Karpas-422 (cell line): ENCODE measurements at regions not wholly inside any gene's neighbourhood (a gene's known extent, or its start where the extent isn't known, plus 50 kb on each side); places are given as distances from the start of the nearest gene placed in this dataset.

Source experiments
- DNase-seq: peaks from one replicate; pipeline ENCODE4 v3.0.0-alpha.2; 2015
- H2AFZ ChIP-seq: fragments of 200-600 bp; sonication (generic); 2 replicates; pipeline ENCODE4 v1.6.1; 2014; ENCODE audit warnings: antibody characterized with exemption, low read length, mixed read lengths
- H3K27ac ChIP-seq: fragments of 200-600 bp; sonication (generic); 2 replicates; pipeline ENCODE4 v1.5.1; 2014; ENCODE audit warnings: mild to moderate bottlenecking, low read length, moderate library complexity
- H3K27me3 ChIP-seq: fragments of 200-600 bp; sonication (generic); 2 replicates; pipeline ENCODE4 v1.6.1; 2014; ENCODE audit warnings: low read length, mixed read lengths
- H3K36me3 ChIP-seq: fragments of 200-600 bp; sonication (generic); 2 replicates; pipeline ENCODE4 v1.6.1; 2014; ENCODE audit warnings: low read length, mixed read lengths; ENCODE audit not compliant: insufficient read depth
- H3K4me1 ChIP-seq: fragments of 200-600 bp; sonication (generic); 2 replicates; pipeline ENCODE4 v1.6.1; 2014; ENCODE audit warnings: mild to moderate bottlenecking, low read length, mixed read lengths
- H3K4me2 ChIP-seq: fragments of 200-600 bp; sonication (generic); 2 replicates; pipeline ENCODE4 v1.6.1; 2014; ENCODE audit warnings: low read length, low read depth, mild to moderate bottlenecking; ENCODE audit not compliant: poor library complexity, severe bottlenecking
- H3K4me3 ChIP-seq: fragments of 200-600 bp; sonication (generic); 2 replicates; pipeline ENCODE4 v1.5.1; 2014; ENCODE audit warnings: mild to moderate bottlenecking, antibody characterized with exemption, low read length, mixed read lengths
- H3K79me2 ChIP-seq: fragments of 200-600 bp; sonication (generic); 2 replicates; pipeline ENCODE4 v1.6.1; 2014; ENCODE audit warnings: mild to moderate bottlenecking, low read length, mixed read lengths
- H3K9ac ChIP-seq: fragments of 200-600 bp; sonication (generic); 2 replicates; pipeline ENCODE4 v1.6.0; 2014; ENCODE audit warnings: low read length
- H3K9me2 ChIP-seq: fragments of 200-600 bp; sonication (generic), shearing (Covaris generic); replicated peaks from 2 replicates; pipeline ENCODE4 v1.6.0; 2014; ENCODE audit warnings: mild to moderate bottlenecking, low read length, moderate library complexity; ENCODE audit not compliant: insufficient read depth
- H3K9me3 ChIP-seq: fragments of 300-700, 200-600 bp; sonication (generic); 2 replicates; pipeline ENCODE4 v1.6.1; 2014; ENCODE audit warnings: low read length, mixed read lengths
- H4K20me1 ChIP-seq: fragments of 200-600 bp; sonication (generic); 2 replicates; pipeline ENCODE4 v1.6.1; 2014; ENCODE audit warnings: mild to moderate bottlenecking, antibody characterized with exemption, low read length, low read depth; ENCODE audit not compliant: insufficient read depth

GRCh38 chr12:60308366-60308991, 712.6 kb downstream of the SLC16A7 start:
- Histone ChIP-seq H3K27me3 (no peaks in the 10 kb centered on the region), H3K36me3 (no peaks in the 10 kb centered on the region; the same call in 1 of the 2 replicates), H3K4me3 (no peak overlapping the region), H2AFZ (no peak overlapping the region), H3K9me3 (peaks cover 8% of the 10 kb centered on the region), H3K4me1 (no peaks in the 10 kb centered on the region), H3K4me2 (no peak overlapping the region), H3K9me2 (no peaks in the 10 kb centered on the region), H3K9ac (no peak overlapping the region), H3K27ac (no peak overlapping the region), H3K79me2 (no peaks in the 10 kb centered on the region), H4K20me1 (no peaks in the 10 kb centered on the region)
- DNase-seq, result no peak

- Histone ChIP-seq H3K27me3 (no peaks in the 10 kb centered on the region), H3K9me3 (peaks cover 3% of the 10 kb centered on the region; the same call in 1 of the 2 replicates), H3K9me2 (no peaks in the 10 kb centered on the region), H3K9ac (no peak overlapping the region), H4K20me1 (no peaks in the 10 kb centered on the region), H2AFZ (no peak overlapping the region), H3K36me3 (no peaks in the 10 kb centered on the region; the same call in 1 of the 2 replicates), H3K79me2 (no peaks in the 10 kb centered on the region), H3K4me1 (no peaks in the 10 kb centered on the region), H3K4me3 (no peak overlapping the region), H3K27ac (no peak overlapping the region), H3K4me2 (no peak overlapping the region)
- no peak for DNase-seq
These were observed 716.1 kb downstream of the SLC16A7 start for GRCh38 chr12:60311940-60312339.

GRCh38 chr12:60317361-60317760, 721.5 kb downstream of the SLC16A7 start:
- Histone ChIP-seq H3K9me3 (peaks cover 20% of the 10 kb centered on the region; the same call in 1 of the 2 replicates), H3K27me3 (no peaks in the 10 kb centered on the region), H3K9ac (no peak overlapping the region), H3K4me2 (no peak overlapping the region), H3K79me2 (no peaks in the 10 kb centered on the region), H3K4me3 (no peak overlapping the region), H3K9me2 (no peaks in the 10 kb centered on the region), H3K27ac (no peak overlapping the region), H3K36me3 (no peaks in the 10 kb centered on the region), H4K20me1 (no peaks in the 10 kb centered on the region), H2AFZ (no peak overlapping the region), H3K4me1 (no peaks in the 10 kb centered on the region)
- DNase-seq, result no peak

- Histone ChIP-seq H4K20me1 (no peaks in the 10 kb centered on the region), H3K9me3 (peaks cover 17% of the 10 kb centered on the region; the same call in 1 of the 2 replicates), H3K9ac (no peak overlapping the region), H3K4me2 (no peak overlapping the region), H3K4me1 (no peaks in the 10 kb centered on the region), H3K4me3 (no peak overlapping the region), H3K9me2 (no peaks in the 10 kb centered on the region), H3K27me3 (no peaks in the 10 kb centered on the region), H3K79me2 (no peaks in the 10 kb centered on the region), H3K27ac (no peak overlapping the region), H2AFZ (no peak overlapping the region), H3K36me3 (no peaks in the 10 kb centered on the region)
- no peak for DNase-seq
These were observed 728.9 kb downstream of the SLC16A7 start for GRCh38 chr12:60324746-60325145.

- no peaks in the 10 kb centered on the region for H3K79me2 ChIP-seq
- no peaks in the 10 kb centered on the region for H3K4me1 ChIP-seq
- H3K9me2 ChIP-seq, result no peaks in the 10 kb centered on the region
- no peak overlapping the region for H3K4me2 ChIP-seq
- H3K9me3 ChIP-seq, result peaks cover 16% of the 10 kb centered on the region
- H2AFZ ChIP-seq, result no peak overlapping the region
- H3K27me3 ChIP-seq, result no peaks in the 10 kb centered on the region
- H3K36me3 ChIP-seq, result no peaks in the 10 kb centered on the region
- DNase-seq, result no peak
- no peak overlapping the region for H3K4me3 ChIP-seq
- H3K9ac ChIP-seq, result no peak overlapping the region
- H4K20me1 ChIP-seq, result no peaks in the 10 kb centered on the region
- no peak overlapping the region for H3K27ac ChIP-seq
These were observed 737.6 kb downstream of the SLC16A7 start for GRCh38 chr12:60333461-60333860.

- Histone ChIP-seq H3K9me2 (no peaks in the 10 kb centered on the region), H3K36me3 (no peaks in the 10 kb centered on the region), H3K27ac (no peak overlapping the region), H3K79me2 (no peaks in the 10 kb centered on the region), H3K4me3 (no peak overlapping the region), H4K20me1 (no peaks in the 10 kb centered on the region), H3K27me3 (no peaks in the 10 kb centered on the region), H3K4me2 (no peak overlapping the region), H2AFZ (no peak overlapping the region), H3K9ac (no peak overlapping the region), H3K4me1 (no peaks in the 10 kb centered on the region), H3K9me3 (peaks cover 18% of the 10 kb centered on the region)
- no peak for DNase-seq
These were observed 739.9 kb downstream of the SLC16A7 start for GRCh38 chr12:60335745-60336144.

GRCh38 chr12:60337839-60338549, 742.2 kb downstream of the SLC16A7 start:
- DNase-seq, result no peak

GRCh38 chr12:60345442-60345841, 749.6 kb downstream of the SLC16A7 start:
- Histone ChIP-seq H3K4me1 (no peaks in the 10 kb centered on the region), H3K36me3 (no peaks in the 10 kb centered on the region), H4K20me1 (no peaks in the 10 kb centered on the region), H2AFZ (no peak overlapping the region), H3K4me2 (no peak overlapping the region), H3K9ac (no peak overlapping the region), H3K79me2 (no peaks in the 10 kb centered on the region), H3K27me3 (no peaks in the 10 kb centered on the region), H3K9me2 (no peaks in the 10 kb centered on the region), H3K27ac (no peak overlapping the region), H3K9me3 (peaks cover 8% of the 10 kb centered on the region), H3K4me3 (no peak overlapping the region)
- no peak for DNase-seq

More at GRCh38 chr12:60337839-60338549, 742.2 kb downstream of the SLC16A7 start:
- no peaks in the 10 kb centered on the region for H3K36me3 ChIP-seq
- H3K4me1 ChIP-seq, result no peaks in the 10 kb centered on the region
- no peaks in the 10 kb centered on the region for H3K27me3 ChIP-seq
- no peak overlapping the region for H3K9ac ChIP-seq
- no peaks in the 10 kb centered on the region for H3K79me2 ChIP-seq
- H3K4me3 ChIP-seq, result no peak overlapping the region
- no peak overlapping the region for H3K27ac ChIP-seq
- no peak overlapping the region for H3K4me2 ChIP-seq
- H3K9me2 ChIP-seq, result no peaks in the 10 kb centered on the region
- no peak overlapping the region for H2AFZ ChIP-seq
- no peaks in the 10 kb centered on the region for H4K20me1 ChIP-seq
- peaks cover 18% of the 10 kb centered on the region for H3K9me3 ChIP-seq
